OCI-LY7 (cell line): ENCODE measurements at regions not wholly inside any gene's neighbourhood (a gene's known extent, or its start where the extent isn't known, plus 50 kb on each side); places are given as distances from the start of the nearest gene placed in this dataset.

ENCODE experiments used
- EZH2phosphoT487 ChIP-seq: fragments of 200-600 bp; sonication (generic); IDR thresholded peaks from 2 replicates; pipeline ENCODE4 v1.6.1; 2018; ENCODE audit warnings: low read depth, borderline replicate concordance, mild to moderate bottlenecking, mixed run types, antibody characterized with exemption, low read length, moderate library complexity, mixed read lengths
- TF ChIP-seq, protein P1 (sequence below): fragments of 200-600 bp; sonication (generic); conservative IDR thresholded peaks from 2 replicates; pipeline ENCODE4 v1.5.1; 2014; ENCODE audit warnings: mild to moderate bottlenecking, antibody characterized with exemption, low read length, moderate library complexity, mixed read lengths

DNA sequence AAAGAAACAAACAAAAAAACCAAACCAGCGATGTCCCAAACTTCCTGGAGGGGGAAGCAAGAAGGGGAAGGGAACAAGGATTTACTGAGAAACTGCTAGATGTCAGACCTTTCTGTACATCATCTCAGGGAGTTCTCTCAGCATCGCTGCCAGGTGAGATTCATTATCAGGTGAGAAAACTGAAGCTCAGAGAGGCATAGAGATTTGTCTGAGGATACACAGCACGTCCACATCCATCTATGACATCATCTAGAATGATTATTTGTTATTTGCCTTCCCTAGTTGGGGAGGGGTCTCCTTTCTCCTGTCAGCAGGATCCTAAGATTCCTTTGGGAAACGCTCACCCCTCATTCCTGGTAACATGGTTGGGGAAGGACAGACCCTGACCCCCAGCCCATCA is 57.1 kb upstream of the LINGO1 start:
- TF ChIP-seq, protein P1, sequence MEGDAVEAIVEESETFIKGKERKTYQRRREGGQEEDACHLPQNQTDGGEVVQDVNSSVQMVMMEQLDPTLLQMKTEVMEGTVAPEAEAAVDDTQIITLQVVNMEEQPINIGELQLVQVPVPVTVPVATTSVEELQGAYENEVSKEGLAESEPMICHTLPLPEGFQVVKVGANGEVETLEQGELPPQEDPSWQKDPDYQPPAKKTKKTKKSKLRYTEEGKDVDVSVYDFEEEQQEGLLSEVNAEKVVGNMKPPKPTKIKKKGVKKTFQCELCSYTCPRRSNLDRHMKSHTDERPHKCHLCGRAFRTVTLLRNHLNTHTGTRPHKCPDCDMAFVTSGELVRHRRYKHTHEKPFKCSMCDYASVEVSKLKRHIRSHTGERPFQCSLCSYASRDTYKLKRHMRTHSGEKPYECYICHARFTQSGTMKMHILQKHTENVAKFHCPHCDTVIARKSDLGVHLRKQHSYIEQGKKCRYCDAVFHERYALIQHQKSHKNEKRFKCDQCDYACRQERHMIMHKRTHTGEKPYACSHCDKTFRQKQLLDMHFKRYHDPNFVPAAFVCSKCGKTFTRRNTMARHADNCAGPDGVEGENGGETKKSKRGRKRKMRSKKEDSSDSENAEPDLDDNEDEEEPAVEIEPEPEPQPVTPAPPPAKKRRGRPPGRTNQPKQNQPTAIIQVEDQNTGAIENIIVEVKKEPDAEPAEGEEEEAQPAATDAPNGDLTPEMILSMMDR = no peak
- TF ChIP-seq EZH2phosphoT487 = no peak
